ENCODE measurements at regions not wholly inside any gene's neighbourhood (a gene's known extent, or its start where the extent isn't known, plus 50 kb on each side); places are given as distances from the start of the nearest gene placed in this dataset.

GRCh38 chr6:150775415-150776203 is 89.9 kb upstream of the MTHFD1L start:
- TF ChIP-seq CTCF (conservative IDR thresholded peaks at IDR 0.05), result no peak
- no peak for TF ChIP-seq EZH2 (IDR thresholded peaks at IDR 0.05; ENCODE audit: low read depth)

Data from PC-9 (cell line).